Left lobe of liver (tissue), 2 donors: ENCODE measurements at regions not wholly inside any gene's neighbourhood (a gene's known extent, or its start where the extent isn't known, plus 50 kb on each side); places are given as distances from the start of the nearest gene placed in this dataset.

ENCODE experiments used
- ATAC-seq: fragments of 200-7000 bp; cut with Tn5 transposase; one replicate; pipeline ENCODE4 v1.9.1; 2020; ENCODE audit warnings: mild to moderate bottlenecking, moderate library complexity
- DNase-seq: peaks from one replicate; pipeline ENCODE4 v3.0.0-alpha.2; 2020; ENCODE audit warnings: low spot score
- donor health status: DM: no; HTN: no; CAD: no; lungs with moderate emphysema.
- donor health status: DM: no; HTN: yes; CAD: no.

GRCh38 chr4:54793856-54794422 lies 136.2 kb downstream of the KIT start:
- no peak for DNase-seq

More at GRCh38 chr4:54793856-54794422, 136.2 kb downstream of the KIT start:
- no peak for ATAC-seq
